GM21447 (cell line): ENCODE measurements at regions not wholly inside any gene's neighbourhood (a gene's known extent, or its start where the extent isn't known, plus 50 kb on each side); places are given as distances from the start of the nearest gene placed in this dataset.
"Not testable (repeated sequence)": the region's sequence is repeated elsewhere in the genome, so short reads cannot be mapped to it uniquely, and the experiment has no call there.

ENCODE experiments used
- ATAC-seq: cut with Tn5 transposase; IDR thresholded peaks from one replicate; pipeline ENCODE4 v1.9.1; 2021; ENCODE audit not compliant: unreplicated experiment

DNA sequence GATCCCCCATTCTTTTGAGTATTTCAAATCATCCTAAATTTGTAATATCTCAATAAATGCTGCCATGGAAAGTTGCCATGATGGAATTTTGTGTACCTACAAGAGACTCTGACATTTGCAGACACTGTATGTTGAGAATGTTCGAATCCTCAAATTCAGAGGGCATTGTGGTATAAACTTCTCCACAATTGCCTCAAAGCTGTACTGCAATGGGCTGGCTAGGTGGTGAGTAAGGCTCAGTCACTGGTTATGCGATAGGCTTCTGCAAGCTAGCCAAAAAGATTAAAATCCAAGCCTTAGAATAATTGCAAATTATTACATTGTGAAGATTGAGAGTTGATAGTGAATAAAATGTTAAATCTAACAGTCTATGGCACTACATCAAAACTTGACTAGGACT, 130.2 kb upstream of the CEP162 start:
- no peak for ATAC-seq

DNA sequence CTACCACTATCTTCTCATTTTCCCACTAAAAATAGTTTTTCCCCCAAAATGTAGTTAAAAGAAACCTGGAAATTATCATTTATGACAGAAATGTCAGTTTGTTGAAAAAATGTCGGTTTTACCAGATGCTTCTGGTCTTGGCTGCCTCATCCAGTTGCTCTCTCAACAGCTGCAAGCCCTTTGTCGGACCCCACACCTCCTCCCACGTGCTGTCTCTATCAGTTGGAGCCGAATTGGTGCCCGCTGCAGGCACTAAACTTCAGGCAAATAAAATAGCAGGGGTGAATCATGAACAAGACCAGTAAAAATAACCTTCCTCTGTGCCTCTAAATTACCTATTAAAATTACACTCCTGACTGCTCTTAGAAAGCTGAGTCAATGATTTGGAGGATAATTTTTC, 129.5 kb upstream of the CEP162 start:
- no peak for ATAC-seq

GRCh38 chr6:84353459-84354423, 126.3 kb upstream of the CEP162 start:
- ATAC-seq, result no peak

- ATAC-seq, result no peak
Observed at GRCh38 chr6:84350397-84350796, 123.0 kb upstream of the CEP162 start.

DNA sequence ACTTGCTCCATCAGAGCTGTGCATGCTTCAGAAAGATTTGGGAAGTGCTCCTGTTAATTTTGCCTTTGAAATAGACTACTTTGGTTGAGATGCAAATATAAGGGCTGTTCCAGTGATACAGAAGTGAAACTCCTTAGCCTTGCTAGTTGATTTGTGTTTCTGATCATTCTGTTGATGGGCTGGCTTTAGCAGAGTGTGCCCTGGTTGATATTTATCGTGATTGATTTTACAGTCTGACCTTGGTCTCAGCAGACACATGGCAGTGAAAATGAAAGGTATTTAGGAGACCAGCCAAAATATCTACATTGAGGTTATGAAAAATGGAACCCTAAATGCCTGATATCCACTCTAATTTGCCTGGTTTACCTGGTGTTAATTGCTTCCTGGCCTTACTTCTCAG, 122.1 kb upstream of the CEP162 start:
- ATAC-seq, result no peak

- ATAC-seq, result no peak
Observed at GRCh38 chr6:84348801-84349200, 121.4 kb upstream of the CEP162 start.

- ATAC-seq, result no peak
Observed at GRCh38 chr6:84346372-84346771, 118.9 kb upstream of the CEP162 start.

- no peak for ATAC-seq
Observed at GRCh38 chr6:84344005-84344404, 116.6 kb upstream of the CEP162 start.

DNA sequence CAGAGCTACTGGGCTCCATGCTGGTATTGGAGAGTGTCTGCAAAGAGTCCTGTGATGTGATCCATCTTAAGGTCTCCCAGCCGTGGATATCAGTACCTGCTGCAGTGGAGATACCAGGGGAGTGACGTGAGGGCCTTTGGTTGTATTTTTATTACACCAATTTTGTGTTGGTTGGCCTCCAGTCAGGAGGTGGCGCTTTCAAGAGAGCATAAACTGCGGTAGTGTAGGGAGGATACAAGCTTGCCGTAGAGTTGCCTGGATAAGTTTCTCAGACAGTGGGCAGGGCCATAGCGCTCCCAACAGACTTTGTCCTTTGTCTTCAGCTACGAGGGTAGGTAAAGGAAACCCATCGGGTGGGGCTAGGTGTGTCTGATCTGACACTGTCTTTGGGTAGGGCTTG, 113.0 kb upstream of the CEP162 start:
- ATAC-seq, result no peak

- ATAC-seq, result no peak
Observed at GRCh38 chr6:84333842-84334241, 106.4 kb upstream of the CEP162 start.

DNA sequence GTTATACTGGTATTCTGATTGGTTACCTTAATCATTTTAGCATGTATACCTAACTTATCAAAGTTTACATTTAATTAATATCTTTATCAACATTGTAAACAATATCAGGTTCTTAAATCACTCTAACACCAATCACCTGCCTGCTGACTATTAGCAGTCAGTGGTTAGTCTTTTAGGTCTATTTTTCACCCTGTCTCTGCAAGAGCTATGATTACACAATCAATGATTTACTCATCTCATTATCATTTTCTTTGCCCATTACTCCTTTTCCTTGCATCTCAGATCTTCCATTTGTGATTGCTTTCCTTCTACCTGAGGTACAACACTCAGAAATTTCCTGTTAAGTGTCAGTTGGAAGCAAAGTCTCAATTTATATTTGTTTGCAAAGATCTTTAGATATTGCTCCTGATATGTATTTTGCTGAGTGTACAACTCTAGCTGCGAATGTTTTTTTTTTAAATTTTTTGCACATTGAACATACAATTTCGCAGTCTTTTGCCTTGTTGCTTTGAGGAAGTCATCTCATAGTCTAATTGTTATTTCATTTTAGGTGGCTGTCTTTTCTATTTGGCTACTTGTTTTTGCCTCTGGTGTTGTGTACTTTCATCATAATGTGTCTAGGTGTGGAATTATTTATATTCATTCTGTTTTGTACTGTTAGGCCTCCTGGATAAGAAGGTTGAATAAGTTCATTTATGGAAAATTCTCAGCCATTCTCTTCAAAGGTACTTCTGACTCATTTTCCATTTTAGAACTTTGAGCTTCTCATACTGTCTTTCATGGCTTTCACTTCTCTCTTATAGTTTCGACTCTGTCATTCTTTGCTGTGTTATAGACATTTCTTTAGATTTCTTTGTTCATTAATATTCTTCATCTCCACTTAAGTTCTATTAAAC, 104.9 kb upstream of the CEP162 start:
- peak; percentile 98 for ATAC-seq

GRCh38 chr6:84330325-84330724, 102.9 kb upstream of the CEP162 start:
- no peak for ATAC-seq

GRCh38 chr6:84329516-84329915, 102.1 kb upstream of the CEP162 start:
- no peak for ATAC-seq

DNA sequence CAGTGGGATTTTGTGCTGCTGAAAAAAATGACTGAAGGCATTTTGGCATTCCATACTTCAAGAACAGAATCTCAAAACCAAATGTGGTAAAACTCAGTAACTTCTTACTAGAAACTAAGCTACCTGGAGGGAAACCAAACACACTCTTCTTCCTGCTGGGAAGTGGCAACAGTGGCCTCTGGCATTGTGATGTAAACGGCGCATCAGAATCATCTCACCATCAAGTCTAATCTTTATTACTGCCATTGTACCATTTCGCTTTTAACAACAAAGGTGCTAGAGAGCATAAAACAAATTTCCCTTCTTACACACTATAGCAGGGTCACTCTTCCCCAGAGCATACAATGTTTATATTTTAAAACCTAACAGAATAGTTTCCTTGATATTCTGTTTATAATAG, 101.6 kb upstream of the CEP162 start:
- ATAC-seq, result no peak

DNA sequence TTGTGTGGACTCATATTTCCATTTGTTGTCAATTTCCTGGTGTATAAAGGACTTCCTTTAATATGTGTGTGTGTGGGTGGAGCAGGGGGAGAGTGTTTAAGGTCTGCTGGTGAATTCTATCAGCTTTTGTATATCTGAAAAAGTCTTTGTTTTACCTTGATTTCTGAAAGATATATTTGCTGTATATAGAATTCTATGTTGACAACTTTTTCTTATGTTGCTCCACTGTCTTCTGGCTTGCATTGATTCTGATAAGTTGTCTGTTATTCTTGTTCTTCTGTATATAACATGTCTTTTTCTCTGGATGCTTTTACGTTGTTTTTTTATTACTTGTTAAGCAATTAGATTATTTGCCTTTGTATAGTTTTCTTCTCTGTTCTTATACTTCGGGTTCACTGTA, 90.0 kb upstream of the CEP162 start:
- ATAC-seq, result no peak

DNA sequence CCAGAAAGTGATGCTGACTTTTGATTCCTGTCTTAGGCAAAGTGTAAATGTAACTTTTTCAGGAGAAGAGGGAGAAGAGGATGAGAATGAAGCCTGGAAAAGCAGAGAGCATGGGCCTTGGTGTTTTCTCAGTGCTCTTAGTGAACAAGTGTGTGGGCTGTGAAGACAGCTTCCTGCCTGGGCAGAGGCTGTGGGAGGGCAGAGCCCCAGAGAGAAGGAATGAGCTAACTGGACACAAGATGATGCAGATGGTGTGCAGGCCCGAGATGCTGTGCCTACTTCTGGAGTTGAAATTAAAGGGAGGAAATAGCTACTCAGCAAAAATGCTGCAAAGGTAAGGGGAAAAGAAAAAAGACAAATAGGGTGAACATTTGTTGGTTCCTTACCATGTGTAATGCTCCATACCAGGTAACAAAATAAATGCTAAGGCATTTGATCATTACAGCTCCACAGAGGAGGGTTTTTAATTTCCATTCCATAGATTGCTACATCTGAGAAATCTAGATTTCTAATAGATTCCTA, 87.0 kb upstream of the CEP162 start:
- ATAC-seq, result no peak

- no peak for ATAC-seq
Observed at GRCh38 chr6:84309336-84309735, 81.9 kb upstream of the CEP162 start.

- ATAC-seq, result no peak
Observed at GRCh38 chr6:84304881-84305280, 77.4 kb upstream of the CEP162 start.

GRCh38 chr6:84291033-84291432, 63.6 kb upstream of the CEP162 start:
- not testable (repeated sequence) for ATAC-seq

DNA sequence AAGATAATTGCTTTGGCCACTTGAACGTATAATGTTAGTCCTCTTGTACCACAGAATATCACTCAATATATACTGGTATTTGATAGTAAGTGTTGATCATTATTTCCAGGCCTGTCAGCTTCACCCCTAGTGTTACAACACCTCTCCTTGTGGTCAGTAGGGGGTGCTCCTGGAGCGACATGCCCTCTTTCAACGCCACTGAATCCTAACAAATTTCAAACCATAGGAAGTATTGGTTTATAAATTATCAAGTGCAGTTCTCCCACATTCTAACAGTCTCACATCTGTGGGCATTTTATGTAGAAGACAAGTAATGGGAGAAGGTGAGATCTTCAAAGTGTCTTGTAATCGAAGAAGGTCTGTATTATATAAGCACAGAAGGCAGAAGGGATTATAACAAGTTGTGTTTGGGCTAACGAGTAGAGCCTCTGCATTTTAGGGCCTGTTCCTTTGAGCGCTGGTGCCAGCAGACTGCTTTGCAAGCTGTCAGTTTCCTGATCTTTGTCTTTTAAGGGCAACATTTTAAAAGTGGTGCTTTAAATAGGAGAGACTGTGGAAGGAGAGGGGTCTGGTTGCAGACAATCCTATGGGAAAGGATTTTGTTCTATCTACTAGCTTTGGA, 57.1 kb upstream of the CEP162 start:
- ATAC-seq, result no peak

DNA sequence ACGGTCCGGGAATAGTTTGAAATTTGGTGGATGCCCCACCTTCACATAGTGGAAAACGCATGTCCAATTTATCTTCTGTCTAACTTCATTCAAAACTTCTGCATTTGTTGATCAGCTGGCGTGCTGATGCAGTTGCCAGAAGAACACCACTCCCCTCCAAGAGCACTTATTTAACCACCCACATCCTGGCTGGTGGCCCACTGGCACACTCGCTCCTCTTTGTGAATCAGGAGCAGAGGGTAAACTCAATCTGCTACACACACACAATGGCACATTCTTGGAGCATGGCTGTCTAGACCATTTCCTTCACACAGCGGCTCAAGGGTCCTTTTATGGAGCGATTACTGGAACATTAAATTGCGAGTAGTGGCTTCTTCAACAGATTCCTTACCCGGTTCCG, 55.1 kb upstream of the CEP162 start:
- no peak for ATAC-seq
